ENCODE measurements at regions not wholly inside any gene's neighbourhood (a gene's known extent, or its start where the extent isn't known, plus 50 kb on each side); places are given as distances from the start of the nearest gene placed in this dataset.
"Not testable (repeated sequence)": the region's sequence is repeated elsewhere in the genome, so short reads cannot be mapped to it uniquely, and the experiment has no call there.

GRCh38 chr1:34364376-34364775 is 187.7 kb downstream of the C1orf94 start:
- intact Hi-C loops (cut with micrococcal nuclease) = no loop called here
- no peak for ATAC-seq
- no peak for DNase-seq

GRCh38 chr1:34365295-34365694 is 188.6 kb downstream of the C1orf94 start:
- DNase-seq (no peak), ATAC-seq (no peak)
- intact Hi-C loops (cut with micrococcal nuclease) = no loop called here

- intact Hi-C loops (cut with micrococcal nuclease) = no loop called here
- DNase-seq (no peak), ATAC-seq (no peak)
Observed at GRCh38 chr1:34366875-34367624, 190.3 kb downstream of the C1orf94 start.

GRCh38 chr1:34367954-34368353 is 191.2 kb downstream of the C1orf94 start:
- intact Hi-C loops (cut with micrococcal nuclease) = no loop called here
- DNase-seq (no peak), ATAC-seq (no peak)

- intact Hi-C loops (cut with micrococcal nuclease) = no loop called here
- no peak for ATAC-seq
- DNase-seq = no peak
Observed at GRCh38 chr1:34369701-34370455, 193.2 kb downstream of the C1orf94 start.

- ATAC-seq = no peak
- no peak for DNase-seq
- intact Hi-C loops (cut with micrococcal nuclease) = no loop called here
Observed at GRCh38 chr1:34370748-34371147, 194.0 kb downstream of the C1orf94 start.

GRCh38 chr1:34371179-34371578 is 194.5 kb downstream of the C1orf94 start:
- ATAC-seq; DNase-seq; intact Hi-C loops (cut with micrococcal nuclease): not testable (repeated sequence)

- intact Hi-C loops (cut with micrococcal nuclease) = no loop called here
- DNase-seq (no peak), ATAC-seq (no peak)
Observed at GRCh38 chr1:34371829-34372532, 195.3 kb downstream of the C1orf94 start.

GRCh38 chr1:34372891-34373290 is 196.2 kb downstream of the C1orf94 start:
- intact Hi-C loops (cut with micrococcal nuclease) = no loop called here

GRCh38 chr1:34373912-34374311 is 197.2 kb downstream of the C1orf94 start:
- intact Hi-C loops (cut with micrococcal nuclease) = no loop called here
- no peak for ATAC-seq
- DNase-seq = no peak

More at GRCh38 chr1:34372891-34373290, 196.2 kb downstream of the C1orf94 start:
- ATAC-seq = no peak
- no peak for DNase-seq

- intact Hi-C loops (cut with micrococcal nuclease) = no loop called here
- DNase-seq (no peak), ATAC-seq (no peak)
Observed at GRCh38 chr1:34376531-34376930, 199.8 kb downstream of the C1orf94 start.

GRCh38 chr1:34378968-34379856 is 202.5 kb downstream of the C1orf94 start:
- ATAC-seq (no peak), DNase-seq (no peak)
- intact Hi-C loops (cut with micrococcal nuclease) = no loop called here

GRCh38 chr1:34379911-34380310 is 203.2 kb downstream of the C1orf94 start:
- ATAC-seq (no peak), DNase-seq (no peak)
- intact Hi-C loops (cut with micrococcal nuclease) = no loop called here

- intact Hi-C loops (cut with micrococcal nuclease) = no loop called here
- ATAC-seq (no peak), DNase-seq (no peak)
Observed at GRCh38 chr1:34380526-34381124, 203.9 kb downstream of the C1orf94 start.

- intact Hi-C loops (cut with micrococcal nuclease) = no loop called here
- ATAC-seq = no peak
Observed at GRCh38 chr1:34389974-34390373, 213.3 kb downstream of the C1orf94 start.

GRCh38 chr1:34396042-34396441 is 219.3 kb downstream of the C1orf94 start:
- no peak for ATAC-seq
- intact Hi-C loops (cut with micrococcal nuclease) = no loop called here

More at GRCh38 chr1:34389974-34390373, 213.3 kb downstream of the C1orf94 start:
- no peak for DNase-seq

GRCh38 chr1:34398241-34398915 is 221.7 kb downstream of the C1orf94 start:
- no peak for ATAC-seq
- intact Hi-C loops (cut with micrococcal nuclease) = no loop called here

More at GRCh38 chr1:34396042-34396441, 219.3 kb downstream of the C1orf94 start:
- DNase-seq = no peak

GRCh38 chr1:34398916-34399275 is 222.2 kb downstream of the C1orf94 start:
- no peak for DNase-seq
- ATAC-seq = no peak
- intact Hi-C loops (cut with micrococcal nuclease) = no loop called here

More at GRCh38 chr1:34398241-34398915, 221.7 kb downstream of the C1orf94 start:
- DNase-seq = no peak
